Neural progenitor cell (in vitro differentiated cells): ENCODE measurements at regions not wholly inside any gene's neighbourhood (a gene's known extent, or its start where the extent isn't known, plus 50 kb on each side); places are given as distances from the start of the nearest gene placed in this dataset.

Experiments used
- DNase-seq: peaks from one replicate; pipeline ENCODE4 v3.0.0-alpha.2; 2016; ENCODE audit warnings: low spot score
- H2AFZ ChIP-seq: fragments of 200-600 bp; sonication (generic); replicated peaks from 2 replicates; pipeline ENCODE4 v1.6.1; 2016; ENCODE audit warnings: antibody characterized with exemption
- H3F3A ChIP-seq: fragments of 200-600 bp; sonication (generic); 2 replicates; pipeline ENCODE4 v1.6.1; 2016; ENCODE audit warnings: antibody characterized with exemption, low read depth
- H3K27ac ChIP-seq: fragments of 200-600 bp; sonication (generic); 2 replicates; pipeline ENCODE4 v1.5.1; 2016; ENCODE audit warnings: mild to moderate bottlenecking
- H3K27me3 ChIP-seq: fragments of 200-600 bp; sonication (generic); 2 replicates; pipeline ENCODE4 v1.6.1; 2016; ENCODE audit warnings: mild to moderate bottlenecking, moderate library complexity
- H3K36me3 ChIP-seq: fragments of 200-600 bp; sonication (generic); 2 replicates; pipeline ENCODE4 v1.5.1; 2016
- H3K4me1 ChIP-seq: fragments of 200-600 bp; sonication (generic); 2 replicates; pipeline ENCODE4 v1.6.1; 2016; ENCODE audit warnings: mixed run types
- H3K4me2 ChIP-seq: fragments of 200-600 bp; sonication (generic); 2 replicates; pipeline ENCODE4 v1.6.1; 2016
- H3K4me3 ChIP-seq: fragments of 200-600 bp; sonication (generic); 2 replicates; pipeline ENCODE4 v1.5.1; 2016
- H3K79me2 ChIP-seq: fragments of 200-600 bp; sonication (generic); 2 replicates; pipeline ENCODE4 v1.6.1; 2016; ENCODE audit warnings: low read depth
- H3K9ac ChIP-seq: fragments of 200-600 bp; sonication (generic); 2 replicates; pipeline ENCODE4 v1.6.1; 2016
- H3K9me3 ChIP-seq: fragments of 200-600 bp; sonication (generic); 2 replicates; pipeline ENCODE4 v1.5.1; 2016; ENCODE audit warnings: low read depth
- H4K20me1 ChIP-seq: fragments of 200-600 bp; sonication (generic); 2 replicates; pipeline ENCODE4 v1.6.1; 2016; ENCODE audit warnings: low read depth
- H3K27ac Mint-ChIP-seq: 3 replicates; pipeline ENCODE4 v1.8.0; 2021; ENCODE audit warnings: mixed read lengths
- H3K27me3 Mint-ChIP-seq: 2 replicates; pipeline ENCODE4 v1.8.0; 2022; ENCODE audit warnings: low read depth, mild to moderate bottlenecking, inconsistent platforms, moderate library complexity, mixed read lengths; ENCODE audit not compliant: insufficient read depth
- H3K36me3 Mint-ChIP-seq: 3 replicates; pipeline ENCODE4 v1.8.0; 2021; ENCODE audit warnings: mixed read lengths
- H3K4me1 Mint-ChIP-seq: 3 replicates; pipeline ENCODE4 v1.8.0; 2021; ENCODE audit warnings: mixed read lengths
- H3K4me3 Mint-ChIP-seq: 3 replicates; pipeline ENCODE4 v1.8.0; 2021; ENCODE audit warnings: mild to moderate bottlenecking, moderate library complexity, mixed read lengths
- H3K9me3 Mint-ChIP-seq: 3 replicates; pipeline ENCODE4 v1.8.0; 2020; ENCODE audit warnings: mixed read lengths
- EZH2 ChIP-seq: fragments of 200-600 bp; sonication (generic); IDR thresholded peaks from 2 replicates; pipeline ENCODE4 v1.6.1; 2017; ENCODE audit warnings: antibody characterized with exemption, mild to moderate bottlenecking, moderate library complexity
- EZH2phosphoT487 ChIP-seq: fragments of 200-600 bp; sonication (generic); IDR thresholded peaks from 2 replicates; pipeline ENCODE4 v1.6.1; 2017; ENCODE audit warnings: antibody characterized with exemption
- TF ChIP-seq, protein P1 (sequence below): fragments of 200-600 bp; sonication (generic); IDR thresholded peaks from 2 replicates; pipeline ENCODE4 v1.5.1; 2017; ENCODE audit warnings: antibody characterized with exemption, mild to moderate bottlenecking

DNA sequence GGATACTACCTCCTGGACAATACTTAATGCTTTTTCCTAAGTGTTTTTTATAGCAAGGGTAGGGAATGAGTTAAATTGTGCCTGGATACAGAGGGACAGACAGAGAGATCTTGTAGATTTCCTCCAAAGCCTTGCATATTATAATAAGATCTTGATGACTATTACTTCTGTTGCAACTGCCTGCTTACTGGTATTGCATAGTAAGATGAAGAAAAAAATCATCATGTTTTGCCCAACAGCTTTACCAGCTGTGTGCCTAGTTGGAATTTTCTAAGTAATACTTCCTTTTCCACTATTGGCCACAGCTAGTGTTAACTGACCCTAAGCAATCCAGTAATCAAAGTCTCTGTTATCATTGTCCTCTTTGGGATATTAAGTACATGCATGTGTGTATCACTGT is 139.0 kb downstream of the DCK start:
- no peak overlapping the region for H3K9ac ChIP-seq
- no peaks in the 10 kb centered on the region for H3K27me3 ChIP-seq
- Mint-ChIP-seq H3K27me3 (no peaks in the 10 kb centered on the region), H3K36me3 (peaks cover 2% of the 10 kb centered on the region), H3K27ac (no peak overlapping the region), H3K4me3 (no peak overlapping the region), H3K9me3 (peaks cover 2% of the 10 kb centered on the region), H3K4me1 (peaks cover 17% of the 10 kb centered on the region)
- H3F3A ChIP-seq = no peaks in the 10 kb centered on the region
- H4K20me1 ChIP-seq = no peaks in the 10 kb centered on the region
- H3K79me2 ChIP-seq = no peaks in the 10 kb centered on the region
- H3K4me1 ChIP-seq = peaks cover 12% of the 10 kb centered on the region
- DNase-seq = no peak
- no peaks in the 10 kb centered on the region for H3K9me3 ChIP-seq
- no peak overlapping the region for H2AFZ ChIP-seq
- no peaks in the 10 kb centered on the region for H3K36me3 ChIP-seq
- no peak overlapping the region for H3K4me2 ChIP-seq
- no peak overlapping the region for H3K27ac ChIP-seq
- no peak overlapping the region for H3K4me3 ChIP-seq
- TF ChIP-seq, protein P1, sequence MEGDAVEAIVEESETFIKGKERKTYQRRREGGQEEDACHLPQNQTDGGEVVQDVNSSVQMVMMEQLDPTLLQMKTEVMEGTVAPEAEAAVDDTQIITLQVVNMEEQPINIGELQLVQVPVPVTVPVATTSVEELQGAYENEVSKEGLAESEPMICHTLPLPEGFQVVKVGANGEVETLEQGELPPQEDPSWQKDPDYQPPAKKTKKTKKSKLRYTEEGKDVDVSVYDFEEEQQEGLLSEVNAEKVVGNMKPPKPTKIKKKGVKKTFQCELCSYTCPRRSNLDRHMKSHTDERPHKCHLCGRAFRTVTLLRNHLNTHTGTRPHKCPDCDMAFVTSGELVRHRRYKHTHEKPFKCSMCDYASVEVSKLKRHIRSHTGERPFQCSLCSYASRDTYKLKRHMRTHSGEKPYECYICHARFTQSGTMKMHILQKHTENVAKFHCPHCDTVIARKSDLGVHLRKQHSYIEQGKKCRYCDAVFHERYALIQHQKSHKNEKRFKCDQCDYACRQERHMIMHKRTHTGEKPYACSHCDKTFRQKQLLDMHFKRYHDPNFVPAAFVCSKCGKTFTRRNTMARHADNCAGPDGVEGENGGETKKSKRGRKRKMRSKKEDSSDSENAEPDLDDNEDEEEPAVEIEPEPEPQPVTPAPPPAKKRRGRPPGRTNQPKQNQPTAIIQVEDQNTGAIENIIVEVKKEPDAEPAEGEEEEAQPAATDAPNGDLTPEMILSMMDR = no peak
- no peak for TF ChIP-seq EZH2phosphoT487
- no peak for TF ChIP-seq EZH2

DNA sequence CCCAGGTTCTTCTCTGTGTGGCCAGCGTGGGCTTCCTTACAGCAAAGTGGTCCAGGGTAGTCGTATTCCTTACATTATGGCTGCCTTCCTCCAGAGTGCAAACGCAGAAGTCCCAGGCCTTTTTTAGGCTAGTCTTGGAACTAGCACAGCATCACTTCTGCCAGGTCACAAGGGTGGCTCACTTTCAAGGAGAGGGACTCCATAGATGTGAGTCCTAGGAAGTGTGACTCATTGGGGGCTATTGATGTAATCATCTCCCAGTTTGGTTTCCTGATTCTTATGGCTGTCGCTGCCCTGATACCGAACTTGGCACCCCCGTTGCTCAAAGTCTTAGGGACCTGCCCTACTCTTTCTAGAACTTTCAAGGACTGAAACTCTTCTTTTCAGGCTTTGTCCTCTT is 140.0 kb downstream of the DCK start:
- Mint-ChIP-seq H3K36me3 (no peaks in the 10 kb centered on the region), H3K9me3 (no peaks in the 10 kb centered on the region), H3K27ac (no peak overlapping the region), H3K27me3 (no peaks in the 10 kb centered on the region), H3K4me1 (peaks cover 17% of the 10 kb centered on the region), H3K4me3 (no peak overlapping the region)
- Histone ChIP-seq H3K4me2 (no peak overlapping the region), H3K4me1 (peaks cover 12% of the 10 kb centered on the region), H3K27me3 (no peaks in the 10 kb centered on the region), H3K9ac (no peak overlapping the region), H3F3A (no peaks in the 10 kb centered on the region), H3K36me3 (no peaks in the 10 kb centered on the region), H2AFZ (no peak overlapping the region), H3K27ac (no peak overlapping the region), H3K4me3 (no peak overlapping the region), H3K9me3 (no peaks in the 10 kb centered on the region), H3K79me2 (no peaks in the 10 kb centered on the region), H4K20me1 (no peaks in the 10 kb centered on the region)
- DNase-seq = no peak
- TF ChIP-seq EZH2phosphoT487 = no peak
- no peak for TF ChIP-seq EZH2
- TF ChIP-seq, protein P1 = no peak

DNA sequence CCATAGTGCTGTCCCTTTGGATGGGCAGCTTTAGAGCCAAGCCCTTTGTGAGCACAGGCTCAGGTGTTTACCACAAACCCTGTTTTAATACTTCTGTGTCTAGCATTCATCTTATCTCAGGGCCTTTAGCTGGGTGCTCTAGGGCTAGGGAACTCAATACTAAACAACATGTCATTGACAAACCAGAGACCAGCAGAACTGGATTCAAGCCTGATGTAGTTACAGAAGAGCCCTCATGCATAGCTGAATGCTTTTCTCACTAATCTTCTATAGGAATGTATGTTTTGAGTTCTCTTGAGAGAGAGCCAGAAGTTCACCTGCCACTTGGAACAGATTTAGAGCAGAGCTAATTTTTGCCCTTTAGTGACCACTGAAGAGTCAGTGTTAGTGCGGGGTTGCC is 142.6 kb downstream of the DCK start:
- Histone ChIP-seq H3K9me3 (no peaks in the 10 kb centered on the region), H3K4me3 (no peak overlapping the region), H3K9ac (no peak overlapping the region), H3K4me1 (peaks cover 4% of the 10 kb centered on the region), H3K79me2 (no peaks in the 10 kb centered on the region), H4K20me1 (no peaks in the 10 kb centered on the region), H3K36me3 (no peaks in the 10 kb centered on the region), H3K4me2 (no peak overlapping the region), H3K27me3 (no peaks in the 10 kb centered on the region), H3F3A (no peaks in the 10 kb centered on the region), H2AFZ (no peak overlapping the region), H3K27ac (no peak overlapping the region)
- Mint-ChIP-seq H3K9me3 (no peaks in the 10 kb centered on the region), H3K27ac (no peak overlapping the region), H3K27me3 (peaks cover 5% of the 10 kb centered on the region), H3K36me3 (no peaks in the 10 kb centered on the region), H3K4me1 (peaks cover 5% of the 10 kb centered on the region), H3K4me3 (no peak overlapping the region)
- DNase-seq = no peak
- TF ChIP-seq EZH2 (no peak), EZH2phosphoT487 (no peak)

DNA sequence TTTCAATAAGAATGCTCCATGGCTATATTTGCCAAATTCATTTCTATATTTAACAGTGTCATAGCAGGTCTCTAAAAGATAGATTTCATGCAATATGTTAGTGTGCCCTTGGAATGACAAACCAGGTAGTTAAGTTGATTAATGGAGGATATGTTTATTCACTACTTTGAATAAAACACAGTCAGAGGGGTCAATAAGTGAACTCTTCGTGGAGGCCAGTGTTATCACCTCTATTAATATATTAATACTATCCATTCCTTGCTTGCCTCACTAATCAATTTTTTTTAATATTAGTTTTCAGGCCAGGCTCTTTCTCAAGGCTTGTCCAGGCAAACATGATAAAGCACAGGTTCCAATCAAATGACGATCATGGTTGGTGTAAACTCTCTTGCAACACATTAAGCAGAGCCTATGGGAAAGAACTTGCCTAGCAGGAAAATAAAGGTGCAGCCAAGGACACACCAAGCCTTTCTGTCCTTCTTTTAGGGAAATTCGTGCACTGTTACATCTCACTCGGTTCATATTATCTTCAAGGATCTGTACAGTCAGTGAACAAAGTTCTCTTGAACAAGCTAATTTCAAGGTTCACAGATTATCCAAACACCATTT is 144.7 kb downstream of the DCK start:
- no peaks in the 10 kb centered on the region for H3F3A ChIP-seq
- no peaks in the 10 kb centered on the region for H3K9me3 ChIP-seq
- H3K4me1 Mint-ChIP-seq = no peaks in the 10 kb centered on the region
- H3K27me3 ChIP-seq = no peaks in the 10 kb centered on the region
- no peaks in the 10 kb centered on the region for H3K9me3 Mint-ChIP-seq
- H4K20me1 ChIP-seq = no peaks in the 10 kb centered on the region
- no peak for TF ChIP-seq EZH2phosphoT487
- TF ChIP-seq, protein P1 = no peak
- TF ChIP-seq EZH2 = no peak
- no peak overlapping the region for H2AFZ ChIP-seq
- H3K4me2 ChIP-seq = no peak overlapping the region
- H3K4me3 ChIP-seq = no peak overlapping the region
- no peak overlapping the region for H3K4me3 Mint-ChIP-seq
- no peaks in the 10 kb centered on the region for H3K4me1 ChIP-seq
- no peak overlapping the region for H3K9ac ChIP-seq
- no peaks in the 10 kb centered on the region for H3K79me2 ChIP-seq
- no peaks in the 10 kb centered on the region for H3K36me3 Mint-ChIP-seq
- no peaks in the 10 kb centered on the region for H3K36me3 ChIP-seq
- DNase-seq = no peak
- peaks cover 5% of the 10 kb centered on the region for H3K27me3 Mint-ChIP-seq
- H3K27ac ChIP-seq = no peak overlapping the region
- H3K27ac Mint-ChIP-seq = no peak overlapping the region
